Stimulated activated naive CD8-positive, alpha-beta T cell treated with anti-CD3 and anti-CD28 coated beads, Interleukin-15, amount 100 ng/mL, for 72 hours (primary cell): ENCODE measurements at regions not wholly inside any gene's neighbourhood (a gene's known extent, or its start where the extent isn't known, plus 50 kb on each side); places are given as distances from the start of the nearest gene placed in this dataset.

Experiments used
- ATAC-seq: fragments of 150-1000 bp; cut with Tn5 transposase; 2 replicates; pipeline ENCODE4 v1.10.0; 2021; ENCODE audit warnings: mild to moderate bottlenecking, moderate library complexity
- DNase-seq, 2 donors: peaks; one replicate each; pipeline ENCODE4 v3.0.0; 2021 to 2022
- H3K27ac Mint-ChIP-seq, 2 donors: one replicate each; pipeline ENCODE4 v1.8.0; 2022; ENCODE audit warnings: mild to moderate bottlenecking in 2 of 2, mixed read lengths in 2 of 2, moderate library complexity in 2 of 2
- H3K27me3 Mint-ChIP-seq: one replicate; pipeline ENCODE4 v1.8.0; 2022; ENCODE audit warnings: mixed read lengths
- H3K4me1 Mint-ChIP-seq: one replicate; pipeline ENCODE4 v1.8.0; 2022; ENCODE audit warnings: mild to moderate bottlenecking, mixed read lengths
- H3K4me3 Mint-ChIP-seq, 2 donors: one replicate each; pipeline ENCODE4 v1.8.0; 2022; ENCODE audit warnings: mild to moderate bottlenecking in 2 of 2, mixed read lengths in 2 of 2, moderate library complexity in 1 of 2
- H3K9me3 Mint-ChIP-seq, 2 donors: one replicate each; pipeline ENCODE4 v1.8.0; 2022; ENCODE audit warnings: mixed read lengths in 2 of 2

- peaks cover 52% of the 10 kb centered on the region for H3K4me1 Mint-ChIP-seq
Observed at GRCh38 chr6:211871-212497, 80.3 kb upstream of the DUSP22 start.

GRCh38 chr6:213284-213683, 79.0 kb upstream of the DUSP22 start:
- Mint-ChIP-seq H3K4me3 (no peak overlapping the region), H3K27ac (no peak overlapping the region), H3K4me1 (peaks cover 61% of the 10 kb centered on the region), H3K9me3 (peaks cover 7 to 17% of the 10 kb centered on the region in 2 donors), H3K27me3 (peaks cover 32% of the 10 kb centered on the region)
- DNase-seq, result no peak
- no peak for ATAC-seq

More at GRCh38 chr6:211871-212497, 80.3 kb upstream of the DUSP22 start:
- DNase-seq (no peak), ATAC-seq (no peak)
- H3K9me3 Mint-ChIP-seq, result peaks cover 7 to 17% of the 10 kb centered on the region in 2 donors
- H3K27ac Mint-ChIP-seq, result no peak overlapping the region
- H3K4me3 Mint-ChIP-seq, result no peak overlapping the region
- peaks cover 32% of the 10 kb centered on the region for H3K27me3 Mint-ChIP-seq

- H3K4me1 Mint-ChIP-seq, result peaks cover 61% of the 10 kb centered on the region
- ATAC-seq (no peak), DNase-seq (no peak)
- H3K27ac Mint-ChIP-seq, result peak overlapping the region in 1 of 2 donors; percentile 37
- H3K9me3 Mint-ChIP-seq, result peaks cover 7 to 17% of the 10 kb centered on the region in 2 donors
- H3K27me3 Mint-ChIP-seq, result peaks cover 22% of the 10 kb centered on the region
- no peak overlapping the region for H3K4me3 Mint-ChIP-seq
Observed at GRCh38 chr6:214428-214827, 77.9 kb upstream of the DUSP22 start.

GRCh38 chr6:215335-216034, 76.8 kb upstream of the DUSP22 start:
- Mint-ChIP-seq H3K27ac (peak overlapping the region in 1 of 2 donors; percentile 58), H3K27me3 (peaks cover 21% of the 10 kb centered on the region), H3K4me3 (peak overlapping the region; percentile 3 to 30), H3K9me3 (peaks cover 7 to 17% of the 10 kb centered on the region in 2 donors), H3K4me1 (peaks cover 62% of the 10 kb centered on the region)
- peak; percentile 99 for ATAC-seq
- peak in 1 of 2 donors; percentile 83 for DNase-seq

- H3K4me1 Mint-ChIP-seq, result peaks cover 72% of the 10 kb centered on the region
- H3K27ac Mint-ChIP-seq, result no peak overlapping the region
- DNase-seq (peak in 1 of 2 donors; percentile 48), ATAC-seq (no peak)
- peaks cover 5% of the 10 kb centered on the region for H3K27me3 Mint-ChIP-seq
- H3K9me3 Mint-ChIP-seq, result peaks cover 7 to 17% of the 10 kb centered on the region in 2 donors
- H3K4me3 Mint-ChIP-seq, result no peak overlapping the region
Observed at GRCh38 chr6:217048-217659, 75.1 kb upstream of the DUSP22 start.

- no peaks in the 10 kb centered on the region for H3K27me3 Mint-ChIP-seq
- H3K4me1 Mint-ChIP-seq, result peaks cover 84% of the 10 kb centered on the region
- no peak overlapping the region for H3K4me3 Mint-ChIP-seq
- no peak for ATAC-seq
- peak overlapping the region in 1 of 2 donors; percentile 64 for H3K27ac Mint-ChIP-seq
- H3K9me3 Mint-ChIP-seq, result peaks cover 4 to 13% of the 10 kb centered on the region in 2 donors
- DNase-seq, result no peak
Observed at GRCh38 chr6:218153-219018, 73.9 kb upstream of the DUSP22 start.

GRCh38 chr6:219019-219570, 73.2 kb upstream of the DUSP22 start:
- Mint-ChIP-seq H3K9me3 (peaks cover 0 to 6% of the 10 kb centered on the region in 2 donors), H3K27ac (peak overlapping the region in 1 of 2 donors; percentile 64), H3K4me1 (peaks cover 91% of the 10 kb centered on the region), H3K4me3 (no peak overlapping the region), H3K27me3 (no peaks in the 10 kb centered on the region)
- ATAC-seq (no peak), DNase-seq (no peak)

GRCh38 chr6:219641-220198, 72.6 kb upstream of the DUSP22 start:
- Mint-ChIP-seq H3K27ac (no peak overlapping the region), H3K4me1 (peaks cover 97% of the 10 kb centered on the region)
- no peak for DNase-seq

GRCh38 chr6:220312-220711, 72.0 kb upstream of the DUSP22 start:
- Mint-ChIP-seq H3K9me3 (no peaks in the 10 kb centered on the region), H3K4me3 (no peak overlapping the region), H3K4me1 (peaks cover 99% of the 10 kb centered on the region), H3K27me3 (no peaks in the 10 kb centered on the region), H3K27ac (no peak overlapping the region)
- ATAC-seq (no peak), DNase-seq (no peak)

More at GRCh38 chr6:219641-220198, 72.6 kb upstream of the DUSP22 start:
- ATAC-seq, result no peak
- Mint-ChIP-seq H3K9me3 (peaks cover 0 to under 1% of the 10 kb centered on the region in 2 donors), H3K4me3 (no peak overlapping the region), H3K27me3 (no peaks in the 10 kb centered on the region)

- H3K27me3 Mint-ChIP-seq, result no peaks in the 10 kb centered on the region
- DNase-seq (peak in 1 of 2 donors; percentile 65), ATAC-seq (peak; percentile 6)
- no peaks in the 10 kb centered on the region for H3K9me3 Mint-ChIP-seq
- H3K27ac Mint-ChIP-seq, result peak overlapping the region in 1 of 2 donors; percentile 92
- peak overlapping the region; percentile 20 to 71 for H3K4me3 Mint-ChIP-seq
- H3K4me1 Mint-ChIP-seq, result peaks cover 99% of the 10 kb centered on the region
Observed at GRCh38 chr6:220721-221475, 71.4 kb upstream of the DUSP22 start.

- Mint-ChIP-seq H3K27ac (peak overlapping the region in 1 of 2 donors; percentile 92), H3K4me3 (peak overlapping the region; percentile 42 to 71), H3K4me1 (peaks cover 100% of the 10 kb centered on the region), H3K9me3 (no peaks in the 10 kb centered on the region), H3K27me3 (no peaks in the 10 kb centered on the region)
- no peak for ATAC-seq
- no peak for DNase-seq
Observed at GRCh38 chr6:221531-222349, 70.5 kb upstream of the DUSP22 start.

GRCh38 chr6:222468-222867, 69.8 kb upstream of the DUSP22 start:
- no peaks in the 10 kb centered on the region for H3K27me3 Mint-ChIP-seq
- DNase-seq, result no peak
- no peak overlapping the region for H3K27ac Mint-ChIP-seq
- ATAC-seq, result no peak
- H3K4me3 Mint-ChIP-seq, result peak overlapping the region in 1 of 2 donors; percentile 71
- H3K9me3 Mint-ChIP-seq, result no peaks in the 10 kb centered on the region
- peaks cover 99% of the 10 kb centered on the region for H3K4me1 Mint-ChIP-seq

- no peaks in the 10 kb centered on the region for H3K27me3 Mint-ChIP-seq
- peak overlapping the region in 1 of 2 donors; percentile 80 for H3K27ac Mint-ChIP-seq
- no peaks in the 10 kb centered on the region for H3K9me3 Mint-ChIP-seq
- H3K4me3 Mint-ChIP-seq, result peak overlapping the region in 1 of 2 donors; percentile 71
- peaks cover 97% of the 10 kb centered on the region for H3K4me1 Mint-ChIP-seq
- DNase-seq (no peak), ATAC-seq (no peak)
Observed at GRCh38 chr6:223136-223535, 69.2 kb upstream of the DUSP22 start.
